ENCODE measurements at regions not wholly inside any gene's neighbourhood (a gene's known extent, or its start where the extent isn't known, plus 50 kb on each side); places are given as distances from the start of the nearest gene placed in this dataset.
"Not testable (repeated sequence)": the region's sequence is repeated elsewhere in the genome, so short reads cannot be mapped to it uniquely, and the experiment has no call there.

- not testable (repeated sequence) for DNase-seq
These were observed 366.4 kb downstream of the TMEM121 start for GRCh38 chr14:105892453-105893441.

DNA sequence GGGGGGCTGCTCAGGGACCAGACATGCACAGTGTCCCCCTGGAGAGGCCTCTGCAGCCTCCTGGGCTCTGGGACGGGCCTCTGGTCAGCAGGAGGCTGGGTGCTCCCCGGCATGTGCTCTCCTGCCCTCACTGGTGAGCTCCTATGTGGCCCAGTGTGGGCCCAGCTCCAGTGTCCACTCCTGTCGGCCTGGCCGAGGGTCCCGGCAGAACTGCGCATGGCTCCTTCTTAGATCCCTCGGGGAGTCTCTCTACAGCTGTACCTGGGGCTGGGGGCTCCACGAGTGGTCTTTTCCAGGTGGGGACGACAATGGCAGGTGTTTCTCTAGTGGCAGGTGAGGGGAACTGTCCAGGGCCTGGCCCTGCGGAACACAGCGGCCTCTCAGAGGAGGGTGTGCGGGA, 367.3 kb downstream of the TMEM121 start:
- not testable (repeated sequence) for DNase-seq

DNA sequence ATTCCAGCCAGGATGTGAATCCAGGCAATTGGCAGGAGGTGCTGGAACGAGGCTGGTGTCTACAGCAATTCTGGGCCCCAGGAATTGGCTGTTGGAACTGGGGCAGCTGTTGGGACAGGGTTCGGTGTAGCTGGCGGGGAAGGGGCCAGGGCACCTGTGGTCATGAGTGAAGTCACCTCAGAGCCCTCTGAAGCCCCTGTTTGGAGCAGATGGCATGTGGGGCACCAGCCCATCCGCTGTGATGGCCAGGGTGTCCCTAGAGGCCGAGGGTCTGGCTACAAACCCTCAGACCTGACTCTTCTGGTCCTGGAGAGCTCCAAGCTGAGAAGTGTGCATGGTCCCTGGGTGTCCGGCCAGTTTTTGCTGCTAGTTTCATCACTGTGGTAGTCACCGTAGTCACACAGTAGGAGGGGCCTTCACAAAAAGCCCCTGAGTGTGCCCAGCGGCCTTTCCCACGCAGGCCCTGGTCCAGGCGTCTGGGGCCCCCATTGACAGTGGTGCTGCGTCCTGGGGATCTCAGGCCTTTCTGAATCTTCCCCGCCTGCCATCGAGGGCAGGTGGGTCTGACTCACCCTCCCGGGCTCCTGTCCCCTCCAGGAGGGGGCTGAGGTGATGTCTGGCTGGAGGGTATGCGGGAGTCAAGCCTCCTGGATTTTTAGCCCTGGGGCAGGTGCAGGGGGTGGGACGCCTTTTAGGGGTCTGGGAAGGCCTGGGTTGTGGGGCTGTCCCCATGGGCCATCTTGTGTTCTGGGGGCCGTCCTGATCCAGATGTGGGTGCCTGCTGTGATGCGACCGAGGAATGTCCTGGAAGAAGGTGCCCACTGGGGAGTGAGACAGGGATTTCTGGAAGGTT, 368.0 kb downstream of the TMEM121 start:
- no peak for DNase-seq

DNA sequence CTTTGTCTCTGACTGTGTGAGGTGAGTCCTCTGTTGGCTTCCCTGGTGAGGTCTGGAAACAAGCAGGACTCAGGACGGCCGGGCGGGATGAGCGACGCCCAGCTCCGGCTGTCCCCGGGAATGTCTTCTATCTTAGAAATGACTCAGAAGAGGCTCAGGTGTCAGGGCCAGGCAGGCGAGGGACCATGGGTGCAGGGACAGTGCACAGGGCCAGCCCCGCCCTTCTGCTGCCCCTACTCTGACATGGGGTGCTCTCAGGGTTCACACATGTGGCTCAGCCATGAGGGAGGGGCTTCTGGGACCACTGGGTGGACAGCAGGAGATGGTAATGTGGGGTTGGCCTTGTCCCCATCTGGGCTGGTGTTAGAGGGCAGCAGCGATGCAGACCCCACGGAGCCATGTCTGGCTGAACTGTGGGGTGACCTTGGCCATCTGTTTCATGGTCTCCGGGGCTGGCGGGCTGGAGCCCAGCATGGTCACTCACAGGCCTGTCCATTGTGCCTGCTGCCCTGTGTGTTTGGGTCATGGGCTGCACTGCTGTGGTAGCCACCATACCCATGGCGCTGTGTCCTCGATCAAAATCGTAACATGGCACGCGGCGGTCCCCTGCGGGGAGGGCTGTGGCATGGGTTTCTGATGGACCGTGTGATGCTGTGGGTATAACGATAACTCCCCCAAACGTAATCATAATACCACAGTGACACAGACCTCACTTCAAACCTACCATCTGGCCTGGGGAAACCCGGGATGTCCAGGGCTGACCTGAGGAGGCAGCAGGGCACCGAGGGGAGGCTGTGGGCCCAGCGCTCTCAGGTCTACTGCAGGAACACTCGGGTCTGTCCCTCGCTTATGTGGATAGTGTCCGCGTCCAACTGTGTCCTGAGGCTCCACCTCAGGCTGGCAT, 368.8 kb downstream of the TMEM121 start:
- DNase-seq, result no peak

DNA sequence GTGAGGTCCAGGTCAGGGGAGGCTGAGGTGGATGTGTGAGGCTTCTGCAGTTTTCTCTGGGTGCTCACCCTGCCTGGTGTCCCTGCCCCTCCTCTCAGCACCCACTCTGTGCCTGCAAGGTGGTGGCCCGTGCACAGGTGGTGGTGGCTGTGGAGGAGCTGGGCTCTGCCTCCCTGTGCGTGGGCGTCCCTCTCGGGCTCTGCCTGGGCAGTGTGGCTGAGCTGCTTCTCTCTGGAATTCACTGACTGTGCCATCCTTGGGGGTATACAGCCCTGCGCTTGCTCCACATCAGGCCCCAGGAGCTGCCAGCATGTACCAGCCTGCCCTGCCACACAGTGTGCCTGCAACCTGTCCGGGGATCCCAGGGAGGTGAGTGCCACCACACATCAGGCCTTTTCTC, 369.8 kb downstream of the TMEM121 start:
- not testable (repeated sequence) for DNase-seq

DNA sequence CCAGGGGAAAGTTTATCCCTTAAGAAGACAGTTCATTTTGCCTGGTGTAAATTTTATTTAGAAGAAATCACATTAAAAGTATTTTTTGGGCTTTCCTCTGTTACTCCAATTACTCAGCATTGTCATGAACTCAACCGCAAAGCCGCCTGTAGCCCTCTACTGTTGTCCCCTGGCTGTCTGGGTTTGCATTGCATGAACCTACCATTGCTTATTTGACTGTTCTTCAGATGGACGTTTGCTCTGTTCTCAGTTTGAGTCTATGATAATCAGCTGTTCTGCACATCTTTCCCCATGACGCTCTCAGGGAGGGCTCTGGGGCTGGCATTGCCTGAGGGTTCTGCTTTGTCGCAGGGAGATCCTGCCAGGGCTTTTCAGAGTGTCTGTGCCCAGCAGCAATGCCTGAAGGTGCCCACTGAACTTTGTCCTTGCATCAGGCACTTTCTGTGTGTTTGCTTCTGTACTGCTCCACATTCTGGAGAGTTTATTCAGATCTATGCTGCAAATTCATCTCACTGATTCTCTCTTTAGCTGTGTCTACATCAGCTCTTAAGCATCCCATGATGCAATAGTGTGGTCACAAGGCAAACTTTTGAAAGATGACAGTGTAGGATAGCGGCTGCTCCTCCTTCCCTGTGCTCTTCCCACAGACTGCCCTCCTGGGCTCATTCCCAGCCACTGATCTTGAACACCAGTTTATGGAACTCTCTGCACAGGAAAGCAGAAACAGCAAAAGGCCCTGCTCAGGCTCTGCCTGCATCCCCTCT, 370.8 kb downstream of the TMEM121 start:
- DNase-seq, result peak in 1 of 2 donors; percentile 6

DNA sequence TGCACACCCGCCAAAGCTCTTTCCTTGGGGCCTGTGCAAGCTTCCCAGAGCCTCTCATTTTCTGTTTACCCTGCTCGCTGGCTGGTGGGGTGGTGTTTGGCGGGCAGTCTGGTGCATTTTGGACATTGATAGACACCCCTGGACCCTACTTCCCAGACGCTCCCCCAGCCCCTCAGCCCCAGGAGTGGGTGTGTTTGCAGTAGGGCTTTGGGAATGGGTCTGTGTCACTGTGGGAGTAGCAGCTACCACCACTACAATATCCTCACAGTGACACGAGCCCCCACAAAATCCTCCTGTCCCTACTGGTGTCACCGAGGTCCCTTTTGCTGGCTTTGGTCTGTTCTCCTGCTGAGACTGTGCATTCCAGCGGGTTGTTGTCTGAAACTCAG, 371.3 kb downstream of the TMEM121 start:
- no peak for DNase-seq

DNA sequence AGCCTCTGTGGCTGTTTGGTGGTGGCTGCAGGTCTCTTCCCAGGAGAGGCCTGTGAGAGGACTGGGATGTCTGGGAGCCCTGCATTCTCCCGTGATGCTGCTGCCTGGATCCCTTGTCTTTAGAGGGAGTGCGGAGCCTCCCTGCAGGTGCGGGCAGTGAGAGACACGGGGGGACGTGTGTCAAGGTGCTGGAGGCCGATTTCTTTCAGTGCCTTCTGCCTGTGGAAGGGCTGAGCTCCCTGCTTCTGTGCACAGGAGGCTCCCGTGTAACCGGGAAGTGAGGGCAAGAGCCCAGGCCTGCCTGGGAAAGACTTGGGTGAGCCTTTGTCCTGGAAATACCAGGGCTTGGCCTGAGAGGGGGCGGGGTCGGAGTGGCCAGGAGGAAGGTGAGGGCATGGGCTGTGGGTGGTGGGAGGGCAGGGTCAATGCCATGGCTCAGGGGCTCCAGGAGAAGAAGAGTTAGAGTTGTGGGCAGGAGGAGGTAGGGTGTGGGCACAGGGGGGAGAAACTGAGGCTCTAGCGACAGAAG, 372.2 kb downstream of the TMEM121 start:
- DNase-seq, result no peak

DNA sequence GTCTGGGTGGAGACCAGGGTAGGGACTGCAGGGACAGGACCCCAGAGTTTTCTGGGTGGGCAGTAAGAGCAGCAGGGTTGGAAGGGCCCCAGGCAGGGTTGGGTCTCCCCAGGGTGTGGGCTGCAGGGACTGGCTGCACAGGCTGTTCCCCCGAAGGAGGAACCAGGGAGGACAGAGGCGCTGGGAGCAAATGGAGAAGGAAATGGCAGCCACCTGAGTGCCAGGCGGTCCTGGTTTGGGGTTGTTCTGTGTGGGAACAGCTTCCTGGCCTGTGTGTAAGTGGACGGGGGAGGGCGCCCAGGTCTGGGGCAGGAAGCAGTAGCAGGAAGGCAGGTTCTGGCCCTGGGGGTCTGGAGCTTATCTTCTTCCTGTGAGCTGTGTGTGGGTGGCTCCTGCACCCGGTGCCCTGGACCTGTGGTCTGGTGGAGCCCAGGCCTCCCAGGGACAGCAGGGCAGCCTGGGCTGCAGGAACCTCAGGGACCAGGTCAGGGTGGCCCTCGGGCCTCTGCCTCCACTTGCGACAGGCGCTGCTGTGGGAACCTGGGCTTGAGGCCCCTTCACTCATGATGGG, 372.8 kb downstream of the TMEM121 start:
- no peak for DNase-seq

- no peak for DNase-seq
These were observed 373.4 kb downstream of the TMEM121 start for GRCh38 chr14:105899657-105900397.

- no peak for DNase-seq
These were observed 374.2 kb downstream of the TMEM121 start for GRCh38 chr14:105900398-105901160.

DNA sequence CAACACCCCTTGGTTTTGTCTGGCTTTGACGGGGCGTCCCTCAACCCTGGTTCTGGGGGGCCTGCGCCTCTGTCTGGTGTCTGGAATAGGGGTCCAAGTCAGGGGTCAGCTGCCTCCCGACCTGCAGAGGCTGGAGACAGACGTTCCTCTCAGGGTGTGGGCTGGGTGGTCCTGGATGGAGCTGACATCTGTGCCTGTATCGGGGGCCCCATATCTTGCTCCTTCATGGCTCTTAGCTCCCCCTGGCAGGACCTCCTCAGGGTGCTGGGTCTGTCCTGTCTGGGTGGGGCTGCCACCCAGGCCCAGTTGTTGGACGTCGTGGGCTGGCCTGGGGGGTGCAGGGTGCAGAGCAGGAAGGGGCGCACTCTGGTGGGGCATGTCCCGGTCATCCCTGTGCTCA, 374.8 kb downstream of the TMEM121 start:
- DNase-seq, result no peak

GRCh38 chr14:105902131-105902898, 375.9 kb downstream of the TMEM121 start:
- no peak for DNase-seq

GRCh38 chr14:105902899-105903165, 376.4 kb downstream of the TMEM121 start:
- DNase-seq, result not testable (repeated sequence)

- DNase-seq, result no peak
These were observed 377.6 kb downstream of the TMEM121 start for GRCh38 chr14:105903971-105904370.

DNA sequence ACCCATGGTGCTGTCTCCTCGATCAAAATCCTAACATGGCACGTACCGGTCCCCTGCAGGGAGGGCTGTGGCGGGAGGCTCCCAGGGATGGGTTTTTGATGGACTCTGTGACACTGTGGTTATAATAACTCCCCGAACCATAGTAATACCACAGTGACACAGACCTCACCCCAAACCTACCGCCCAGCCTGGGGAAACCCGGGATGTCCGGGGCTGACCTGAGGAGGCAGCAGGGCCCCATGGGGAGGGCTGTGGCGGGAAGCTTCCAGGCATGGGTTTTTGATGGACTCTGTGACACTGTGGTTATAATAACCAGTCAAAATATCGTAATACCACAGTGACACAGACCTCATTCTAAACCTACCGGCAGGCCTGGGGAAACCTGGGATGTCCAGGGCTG, 378.0 kb downstream of the TMEM121 start:
- no peak for DNase-seq

DNA sequence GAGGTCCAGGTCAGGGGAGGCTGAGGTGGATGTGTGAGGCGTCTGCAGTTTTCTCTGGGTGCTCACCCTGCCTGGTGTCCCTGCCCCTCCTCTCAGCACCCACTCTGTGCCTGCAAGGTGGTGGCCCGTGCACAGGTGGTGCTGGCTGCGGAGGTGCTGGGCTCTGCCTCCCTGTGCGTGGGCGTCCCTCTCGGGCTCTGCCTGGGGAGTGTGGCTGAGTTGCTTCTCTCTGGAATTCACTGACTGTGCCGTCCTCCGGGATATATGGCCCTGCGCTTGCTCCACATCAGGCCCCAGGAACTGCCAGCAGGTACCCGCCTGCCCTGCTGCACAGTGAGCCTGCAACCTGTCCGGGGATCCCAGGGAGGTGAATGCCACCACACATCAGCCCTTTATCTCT, 379.1 kb downstream of the TMEM121 start:
- DNase-seq, result no peak

DNA sequence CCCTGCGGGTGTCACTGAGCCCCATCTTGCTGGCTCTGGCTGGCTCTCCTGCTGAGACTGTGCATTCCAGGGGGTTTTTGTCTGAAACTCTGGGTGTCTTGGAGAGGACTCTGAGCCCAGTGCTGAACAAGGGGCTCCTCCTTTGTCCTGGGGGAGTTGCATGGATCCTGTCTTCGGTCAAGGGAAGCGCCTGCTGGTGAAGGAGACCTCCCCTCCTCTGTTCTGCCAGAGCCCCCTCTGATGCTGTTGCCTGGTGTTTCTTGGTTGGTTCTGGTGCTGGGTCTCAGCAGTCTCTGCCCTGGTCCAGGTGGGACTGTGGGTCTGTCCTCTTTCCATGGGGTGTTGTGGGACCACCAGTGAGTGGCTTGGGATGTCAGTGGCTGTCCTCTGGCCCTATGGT, 380.9 kb downstream of the TMEM121 start:
- DNase-seq, result no peak

GRCh38 chr14:105908006-105908405, 381.6 kb downstream of the TMEM121 start:
- no peak for DNase-seq

Data from inflammatory macrophage (primary cell).